ENCODE measurements at regions not wholly inside any gene's neighbourhood (a gene's known extent, or its start where the extent isn't known, plus 50 kb on each side); places are given as distances from the start of the nearest gene placed in this dataset.

- FAIRE-seq = no peak
- Histone ChIP-seq H3K27me3 (ENCODE audit: control insufficient read depth, insufficient read depth, low read length) (no peaks in the 10 kb centered on the region), H3K9ac (ENCODE audit: low read length in 3 of 3) (no peak overlapping the region), H3K9me3 (ENCODE audit: control insufficient read depth in 2 of 3, insufficient read depth in 1 of 3, low read length in 3 of 3) (no peaks in the 10 kb centered on the region), H3K4me3 (ENCODE audit: low read length in 3 of 3) (no peak overlapping the region), H3K4me1 (ENCODE audit: control insufficient read depth in 2 of 3, insufficient read depth in 2 of 3, low read depth in 1 of 3, low read length in 3 of 3) (peaks cover 0 to 3% (median 0%) of the 10 kb centered on the region in 3 donors), H3K36me3 (ENCODE audit: control insufficient read depth in 2 of 3, insufficient read depth in 3 of 3, low read length in 3 of 3) (no peaks in the 10 kb centered on the region), H3K27ac (ENCODE audit: low read depth in 2 of 2, low read length in 2 of 2) (no peak overlapping the region)
- intact Hi-C loops (cut with DNase I) = no loop called here
- DNase-seq = no peak
- TF ChIP-seq, protein P1, sequence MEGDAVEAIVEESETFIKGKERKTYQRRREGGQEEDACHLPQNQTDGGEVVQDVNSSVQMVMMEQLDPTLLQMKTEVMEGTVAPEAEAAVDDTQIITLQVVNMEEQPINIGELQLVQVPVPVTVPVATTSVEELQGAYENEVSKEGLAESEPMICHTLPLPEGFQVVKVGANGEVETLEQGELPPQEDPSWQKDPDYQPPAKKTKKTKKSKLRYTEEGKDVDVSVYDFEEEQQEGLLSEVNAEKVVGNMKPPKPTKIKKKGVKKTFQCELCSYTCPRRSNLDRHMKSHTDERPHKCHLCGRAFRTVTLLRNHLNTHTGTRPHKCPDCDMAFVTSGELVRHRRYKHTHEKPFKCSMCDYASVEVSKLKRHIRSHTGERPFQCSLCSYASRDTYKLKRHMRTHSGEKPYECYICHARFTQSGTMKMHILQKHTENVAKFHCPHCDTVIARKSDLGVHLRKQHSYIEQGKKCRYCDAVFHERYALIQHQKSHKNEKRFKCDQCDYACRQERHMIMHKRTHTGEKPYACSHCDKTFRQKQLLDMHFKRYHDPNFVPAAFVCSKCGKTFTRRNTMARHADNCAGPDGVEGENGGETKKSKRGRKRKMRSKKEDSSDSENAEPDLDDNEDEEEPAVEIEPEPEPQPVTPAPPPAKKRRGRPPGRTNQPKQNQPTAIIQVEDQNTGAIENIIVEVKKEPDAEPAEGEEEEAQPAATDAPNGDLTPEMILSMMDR (IDR thresholded peaks at IDR 0.05; ENCODE audit: borderline replicate concordance, extremely low read depth, insufficient read depth) = no peak
Observed at GRCh38 chr14:58866391-58866790, 228.6 kb downstream of the DACT1 start.

GRCh38 chr14:58870961-58871360, 233.2 kb downstream of the DACT1 start:
- DNase-seq = peak in 1 of 5 donors; percentile 32
- FAIRE-seq = no peak
- no peaks in the 10 kb centered on the region for H3K9me3 ChIP-seq (ENCODE audit: control insufficient read depth in 2 of 3, insufficient read depth in 1 of 3, low read length in 3 of 3)

GRCh38 chr14:58871573-58871972, 233.8 kb downstream of the DACT1 start:
- no peak overlapping the region for H3K9ac ChIP-seq (ENCODE audit: low read length in 3 of 3)
- no peak overlapping the region for H3K4me3 ChIP-seq (ENCODE audit: low read length in 3 of 3)
- H3K27me3 ChIP-seq (ENCODE audit: control insufficient read depth, insufficient read depth, low read length) = no peaks in the 10 kb centered on the region
- H3K36me3 ChIP-seq (ENCODE audit: control insufficient read depth in 2 of 3, insufficient read depth in 3 of 3, low read length in 3 of 3) = no peaks in the 10 kb centered on the region
- intact Hi-C loops (cut with DNase I) = no loop called here
- no peak for FAIRE-seq
- H3K4me1 ChIP-seq (ENCODE audit: control insufficient read depth in 2 of 3, insufficient read depth in 2 of 3, low read depth in 1 of 3, low read length in 3 of 3) = peaks cover 0 to 2% (median 0%) of the 10 kb centered on the region in 3 donors
- DNase-seq = no peak
- no peak overlapping the region for H3K27ac ChIP-seq (ENCODE audit: low read depth in 2 of 2, low read length in 2 of 2)
- H3K9me3 ChIP-seq (ENCODE audit: control insufficient read depth in 2 of 3, insufficient read depth in 1 of 3, low read length in 3 of 3) = no peaks in the 10 kb centered on the region
- TF ChIP-seq, protein P1 (IDR thresholded peaks at IDR 0.05; ENCODE audit: borderline replicate concordance, extremely low read depth, insufficient read depth) = no peak

More at GRCh38 chr14:58870961-58871360, 233.2 kb downstream of the DACT1 start:
- peaks cover 0 to 2% (median 0%) of the 10 kb centered on the region in 3 donors for H3K4me1 ChIP-seq (ENCODE audit: control insufficient read depth in 2 of 3, insufficient read depth in 2 of 3, low read depth in 1 of 3, low read length in 3 of 3)
- no peak overlapping the region for H3K9ac ChIP-seq (ENCODE audit: low read length in 3 of 3)
- intact Hi-C loops (cut with DNase I) = no loop called here
- H3K4me3 ChIP-seq (ENCODE audit: low read length in 3 of 3) = no peak overlapping the region
- TF ChIP-seq, protein P1 (IDR thresholded peaks at IDR 0.05; ENCODE audit: borderline replicate concordance, extremely low read depth, insufficient read depth) = no peak
- H3K27me3 ChIP-seq (ENCODE audit: control insufficient read depth, insufficient read depth, low read length) = no peaks in the 10 kb centered on the region
- H3K27ac ChIP-seq (ENCODE audit: low read depth in 2 of 2, low read length in 2 of 2) = no peak overlapping the region
- H3K36me3 ChIP-seq (ENCODE audit: control insufficient read depth in 2 of 3, insufficient read depth in 3 of 3, low read length in 3 of 3) = no peaks in the 10 kb centered on the region

DNA sequence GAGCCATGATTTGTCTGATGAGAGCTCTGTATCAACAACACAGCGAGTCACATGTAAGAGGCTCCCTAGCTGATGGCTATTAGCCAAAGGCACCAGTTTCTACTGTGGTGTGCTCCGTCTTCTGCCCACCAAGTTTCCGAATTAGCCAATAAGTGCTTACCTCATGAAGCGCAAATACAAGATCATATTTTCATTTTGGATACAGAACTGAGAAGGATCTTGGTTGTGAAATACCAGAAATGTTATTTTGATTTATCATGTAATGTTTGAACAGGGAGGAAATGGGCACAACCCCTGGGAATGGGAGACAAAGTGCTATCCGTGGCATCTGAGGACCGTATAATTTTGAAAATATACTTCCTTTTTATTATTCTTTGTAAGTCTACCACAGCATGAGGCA, 234.3 kb downstream of the DACT1 start:
- Histone ChIP-seq H3K27me3 (ENCODE audit: control insufficient read depth, insufficient read depth, low read length) (no peaks in the 10 kb centered on the region), H3K9me3 (ENCODE audit: control insufficient read depth in 2 of 3, insufficient read depth in 1 of 3, low read length in 3 of 3) (no peaks in the 10 kb centered on the region), H3K36me3 (ENCODE audit: control insufficient read depth in 2 of 3, insufficient read depth in 3 of 3, low read length in 3 of 3) (no peaks in the 10 kb centered on the region), H3K9ac (ENCODE audit: low read length in 3 of 3) (no peak overlapping the region), H3K27ac (ENCODE audit: low read depth in 2 of 2, low read length in 2 of 2) (no peak overlapping the region), H3K4me3 (ENCODE audit: low read length in 3 of 3) (no peak overlapping the region), H3K4me1 (ENCODE audit: control insufficient read depth in 2 of 3, insufficient read depth in 2 of 3, low read depth in 1 of 3, low read length in 3 of 3) (peaks cover 0 to 2% (median 0%) of the 10 kb centered on the region in 3 donors)
- intact Hi-C loops (cut with DNase I) = no loop called here
- FAIRE-seq (no peak), DNase-seq (no peak)
- TF ChIP-seq, protein P1 (IDR thresholded peaks at IDR 0.05; ENCODE audit: borderline replicate concordance, extremely low read depth, insufficient read depth) = no peak

All from kidney (tissue), 13 donors.